Activated CD8-positive, alpha-beta memory T cell treated with anti-CD3 and anti-CD28 coated beads for 24 hours (primary cell): ENCODE measurements at regions not wholly inside any gene's neighbourhood (a gene's known extent, or its start where the extent isn't known, plus 50 kb on each side); places are given as distances from the start of the nearest gene placed in this dataset.

Experiments used
- DNase-seq: peaks from one replicate; pipeline ENCODE4 v3.0.0-alpha.2; 2020

DNA sequence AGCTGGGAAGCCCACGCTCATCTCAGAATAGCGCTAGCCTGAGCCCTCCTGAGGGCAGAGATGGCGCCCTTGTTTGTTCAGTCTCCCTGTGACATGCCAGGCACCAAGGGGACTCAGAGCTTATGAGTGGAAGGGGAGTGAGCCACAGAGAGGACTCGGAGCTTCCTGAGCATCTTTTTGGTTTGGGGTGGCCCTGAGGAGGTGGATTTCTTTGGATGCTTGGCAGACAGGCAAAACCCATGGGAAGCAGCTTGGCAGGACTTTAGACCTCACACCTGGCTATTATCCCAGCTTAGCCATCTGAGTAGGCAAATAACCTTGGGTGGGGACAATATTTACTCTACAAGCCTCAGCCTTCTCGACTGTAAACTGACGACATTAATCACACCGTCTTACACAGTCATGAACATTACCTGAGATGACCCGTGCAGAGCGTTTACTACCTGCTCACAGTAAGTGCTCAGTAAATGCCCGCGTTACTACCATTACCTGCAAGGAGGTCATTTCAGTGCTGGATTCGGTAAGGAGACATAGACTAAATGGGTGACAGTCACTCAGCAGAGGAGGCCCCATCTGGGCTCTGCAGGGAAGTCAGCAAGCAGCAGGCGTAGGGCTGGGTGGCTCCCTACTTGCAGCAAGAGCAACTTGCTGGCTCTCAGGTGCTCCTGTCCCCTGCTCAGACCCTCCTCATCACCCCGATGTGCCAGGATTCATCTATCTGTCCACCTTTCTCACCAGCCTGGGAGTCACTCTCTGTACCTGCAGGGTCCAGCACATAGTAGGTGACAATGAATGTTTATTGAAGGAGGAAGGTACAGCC, 54.9 kb downstream of the KLHDC7A start:
- DNase-seq: peak; percentile 42

DNA sequence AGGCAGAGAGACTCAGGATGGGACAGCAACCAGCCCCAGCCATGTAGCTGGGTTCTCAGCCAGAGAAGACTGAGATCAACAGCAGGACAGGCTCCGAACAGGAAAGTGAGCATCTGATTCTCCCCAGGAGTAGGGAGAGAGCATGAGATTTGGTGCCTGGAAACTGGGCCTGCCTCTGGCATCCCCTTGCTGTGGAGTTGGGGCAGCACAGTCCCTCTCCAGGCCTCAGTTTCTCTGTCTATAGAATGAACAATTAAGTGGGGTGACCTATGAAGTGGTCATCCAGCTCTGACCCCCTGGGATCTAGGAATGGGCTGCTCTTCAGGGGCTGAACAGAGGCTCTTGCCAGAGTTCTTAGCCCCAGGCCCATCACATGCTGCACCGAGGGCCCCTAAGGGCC, 55.6 kb downstream of the KLHDC7A start:
- no peak for DNase-seq

DNA sequence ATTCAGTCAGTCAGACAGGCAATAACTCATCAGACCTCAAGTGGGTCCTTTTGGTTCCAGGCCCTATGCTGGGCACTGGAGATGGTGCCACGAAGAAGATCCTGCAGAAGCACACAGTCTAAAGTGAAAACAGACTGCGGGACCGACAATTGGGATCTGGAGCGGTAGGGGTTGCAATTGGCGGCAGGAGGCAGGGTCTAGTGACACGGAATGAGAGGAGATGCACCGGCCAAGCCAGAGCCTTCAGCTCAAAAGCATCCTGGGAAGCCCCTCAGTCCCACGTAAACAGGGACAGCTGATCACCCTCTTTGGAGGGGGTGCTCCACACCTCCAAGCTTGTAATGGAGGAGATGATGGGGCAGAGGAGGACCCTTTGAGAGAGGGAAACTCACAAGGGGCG, 56.2 kb downstream of the KLHDC7A start:
- DNase-seq: peak; percentile 17

DNA sequence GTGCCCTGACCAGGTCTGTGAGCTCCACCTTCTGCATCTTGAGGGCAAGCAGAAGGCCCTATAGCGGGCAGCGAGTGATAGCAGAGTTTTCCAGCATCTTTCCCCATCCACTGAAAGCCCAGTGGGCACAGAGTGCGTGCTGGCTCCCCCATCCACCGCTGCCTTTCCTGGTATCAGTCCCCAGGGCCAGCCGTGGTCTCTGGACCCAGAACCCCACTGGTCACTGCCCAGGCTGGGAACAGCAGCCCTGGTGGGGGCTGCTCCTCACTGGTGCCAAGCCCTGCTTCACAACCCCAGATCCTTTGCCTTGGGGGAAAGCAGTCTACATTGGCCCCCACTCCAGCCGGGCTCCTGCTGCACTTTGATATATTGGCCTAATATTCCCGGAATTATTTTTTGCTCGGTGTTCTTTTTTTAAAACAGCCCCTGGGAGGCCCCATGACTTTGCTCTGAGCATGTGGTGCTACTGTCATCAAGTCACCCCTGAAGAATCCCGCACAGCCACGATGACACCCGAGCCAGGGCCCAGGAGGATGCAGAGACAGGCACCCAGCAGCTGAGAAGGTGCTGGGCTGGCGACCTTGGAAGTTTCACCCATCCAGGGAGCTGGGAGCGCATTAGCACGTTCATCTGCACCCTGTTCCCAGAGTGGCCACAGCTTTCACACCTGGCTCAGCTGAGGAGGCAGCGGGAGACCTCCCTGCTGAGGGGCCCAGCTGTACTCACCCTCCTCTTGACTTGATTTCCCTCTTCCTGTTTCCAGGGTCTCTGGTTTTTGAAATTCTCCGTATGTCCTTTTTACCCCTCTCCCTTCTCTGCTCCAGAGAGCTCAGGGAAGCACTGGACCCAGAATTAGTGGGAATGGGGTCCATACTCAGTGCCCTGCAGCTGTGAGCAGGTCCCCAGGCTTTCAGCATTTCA, 56.9 kb downstream of the KLHDC7A start:
- DNase-seq: peak; percentile 21

DNA sequence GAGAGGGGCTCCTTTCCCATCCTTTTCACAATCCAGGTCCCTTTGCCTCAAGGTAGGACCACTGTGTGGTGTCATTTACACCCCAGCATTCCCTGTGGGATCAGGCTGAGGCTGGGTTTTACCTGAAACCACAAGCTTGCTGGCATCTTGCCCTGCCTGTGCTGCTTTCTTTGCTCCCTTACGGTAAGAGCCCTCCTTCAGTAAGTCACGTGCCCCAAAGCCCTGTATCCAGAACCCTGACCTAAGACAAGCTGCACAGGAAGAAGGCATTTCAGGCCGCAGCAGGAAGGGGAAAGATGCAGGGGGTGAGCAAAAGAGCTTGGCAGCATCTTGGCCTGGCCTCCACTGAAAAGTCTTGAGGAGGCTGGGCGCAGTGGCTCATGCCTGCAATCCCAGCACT, 58.4 kb downstream of the KLHDC7A start:
- DNase-seq: peak; percentile 15

DNA sequence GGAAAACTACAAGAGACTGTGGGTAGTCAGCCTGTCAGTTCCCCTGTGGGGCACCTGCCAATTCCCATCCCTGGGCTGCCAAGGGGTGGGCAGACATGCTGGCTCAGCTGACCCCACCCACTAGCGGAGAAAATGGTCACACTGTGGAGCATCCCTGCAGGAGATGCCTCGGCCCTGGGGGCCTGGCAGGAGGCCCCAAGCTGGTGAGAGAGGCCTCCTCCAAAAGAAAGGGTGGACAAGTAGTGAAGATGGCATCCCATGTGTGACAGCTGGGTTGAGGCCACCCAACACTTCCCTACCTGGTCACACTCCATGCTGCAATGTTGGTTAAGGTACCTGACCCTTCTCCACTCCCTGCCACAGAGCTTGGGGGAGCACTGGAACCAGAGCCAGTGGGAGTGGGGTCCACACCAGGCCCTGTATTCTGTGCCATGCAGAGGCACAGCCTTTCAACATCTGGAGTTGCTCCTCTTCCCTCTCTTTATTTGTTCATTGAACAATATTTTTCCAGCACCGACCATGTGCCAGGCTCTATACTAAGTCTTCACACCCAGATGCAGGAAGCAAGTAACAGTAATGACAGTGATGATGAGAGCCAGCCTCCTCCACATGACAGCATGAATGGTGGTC, 59.5 kb downstream of the KLHDC7A start:
- DNase-seq: no peak

DNA sequence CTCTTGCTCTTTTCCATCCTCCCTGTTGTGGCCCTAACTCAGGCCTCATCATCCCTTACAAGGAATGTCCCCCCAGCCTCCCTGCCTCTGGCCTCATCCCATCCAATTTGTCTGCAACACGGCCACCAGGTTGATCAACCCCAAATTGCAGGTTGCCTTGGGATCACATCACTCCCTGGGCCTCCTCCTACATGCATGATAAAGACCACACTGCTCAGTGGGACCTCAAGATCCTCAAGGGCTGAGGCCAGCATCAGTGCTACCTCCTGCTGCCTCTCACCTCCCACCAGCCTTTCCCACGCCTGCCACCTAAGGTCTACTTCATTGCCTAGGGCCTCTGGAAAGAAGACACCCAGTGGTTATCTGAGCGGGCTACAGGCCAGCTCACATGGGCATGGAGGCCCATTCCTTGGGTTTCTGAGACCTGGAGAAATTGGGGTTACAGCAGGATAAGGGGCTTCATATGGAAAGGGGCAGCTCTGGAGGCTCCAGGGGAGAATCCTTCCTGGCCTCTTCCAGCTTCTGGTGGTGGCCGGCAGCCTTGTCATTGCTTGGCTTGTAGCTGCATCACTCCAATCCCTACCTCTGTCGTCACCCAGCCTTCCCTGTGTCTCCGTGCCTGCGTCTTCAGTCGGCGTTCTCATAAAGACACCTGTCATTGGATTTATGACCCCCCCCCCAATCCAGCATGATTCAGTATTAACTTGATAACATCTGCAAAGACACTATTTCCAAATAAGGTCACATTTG, 60.5 kb downstream of the KLHDC7A start:
- DNase-seq: no peak

DNA sequence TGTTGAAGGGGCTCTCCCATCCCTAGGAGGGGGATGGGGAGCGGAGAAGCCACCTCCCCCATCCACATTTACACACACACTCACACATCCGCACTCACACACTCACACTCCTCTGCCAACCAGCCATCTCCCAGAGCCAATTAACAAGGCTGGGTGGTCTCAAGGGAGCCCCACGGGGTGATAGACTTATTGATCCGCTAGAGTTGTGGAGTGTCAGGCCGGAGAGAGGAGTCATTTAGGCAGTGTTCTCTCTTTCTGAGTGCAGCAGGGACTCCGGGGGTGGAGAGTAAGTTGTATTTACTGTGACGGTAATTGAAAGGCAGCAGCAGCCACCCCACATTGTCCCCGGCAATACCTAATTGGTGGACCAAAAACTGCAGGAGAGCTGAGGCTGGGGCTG, 61.6 kb downstream of the KLHDC7A start:
- DNase-seq: no peak

DNA sequence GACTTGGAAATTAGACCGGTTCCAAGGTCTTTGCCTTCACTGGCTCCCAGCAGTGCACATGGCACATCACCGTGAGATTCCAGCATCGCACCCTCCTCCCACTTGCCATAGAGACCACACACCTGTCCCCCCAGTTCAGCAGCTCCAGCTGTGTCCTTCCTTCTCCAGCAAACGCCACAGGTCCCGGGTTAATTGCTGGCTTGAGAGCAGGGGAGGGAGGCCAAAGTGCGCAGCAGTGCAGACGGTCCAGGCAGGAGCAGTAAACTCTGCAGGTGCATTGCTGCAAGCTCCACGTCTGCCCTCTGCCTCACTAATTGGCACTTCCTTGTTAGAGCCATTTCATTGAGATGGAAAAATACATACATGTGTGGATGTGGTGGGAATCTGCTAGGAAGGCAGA, 65.3 kb downstream of the KLHDC7A start:
- DNase-seq: no peak

DNA sequence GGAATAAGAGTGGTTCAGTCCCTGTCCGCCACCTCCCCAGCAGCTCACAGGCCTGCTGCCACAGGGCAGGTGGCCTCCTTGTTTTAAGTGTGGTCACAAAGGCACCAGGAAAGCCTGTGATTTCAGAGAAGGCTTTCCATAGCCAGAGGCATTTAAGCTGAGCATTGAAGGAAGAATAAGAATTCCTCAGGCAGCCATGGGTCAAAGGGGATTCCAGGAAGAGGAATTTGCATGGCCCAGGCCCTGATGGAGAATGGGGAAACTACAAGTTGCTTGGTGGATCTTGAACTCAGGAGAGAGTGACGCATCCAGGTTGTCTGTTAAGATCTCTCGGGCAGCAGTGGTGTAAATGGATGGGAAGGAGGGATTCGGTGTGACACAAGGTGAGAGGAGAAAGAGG, 66.7 kb downstream of the KLHDC7A start:
- no peak for DNase-seq

DNA sequence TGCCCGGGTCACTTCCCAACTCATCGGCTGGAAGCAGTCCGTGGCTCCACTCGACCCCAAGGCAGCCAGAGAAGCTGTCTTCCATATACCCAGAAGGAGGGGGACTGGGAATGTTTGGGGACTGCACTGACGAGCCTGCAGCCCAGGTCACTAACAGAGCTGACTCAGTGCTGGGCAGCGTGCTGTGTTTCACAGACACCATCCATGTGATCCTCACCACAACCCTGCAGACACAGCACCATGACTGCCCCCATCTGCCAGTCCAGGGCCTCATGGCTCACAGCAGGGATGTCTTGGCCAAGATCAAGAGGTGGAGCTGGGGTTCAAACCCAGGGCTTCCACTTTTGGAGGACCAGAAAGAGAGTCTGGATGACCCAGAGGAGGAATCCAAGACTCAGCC, 67.9 kb downstream of the KLHDC7A start:
- DNase-seq: no peak

DNA sequence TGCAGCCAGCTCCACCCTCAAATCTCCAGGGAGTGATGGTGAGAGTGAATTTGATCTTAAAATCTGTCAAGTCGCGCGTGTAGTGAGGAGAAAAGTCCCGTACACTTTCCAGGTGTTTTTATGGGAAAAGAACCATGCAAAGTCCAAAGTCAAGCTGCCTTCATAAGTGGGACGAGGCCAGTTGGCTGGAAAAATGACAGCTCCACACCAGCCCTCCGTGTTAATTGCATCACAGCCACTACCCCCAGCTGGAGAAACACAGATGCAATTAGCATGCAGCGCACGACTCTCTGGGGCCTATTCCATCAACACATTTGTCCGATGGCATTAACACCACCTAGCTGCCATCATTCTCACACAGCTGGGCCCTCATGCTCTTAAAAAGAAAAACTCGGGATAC, 68.4 kb downstream of the KLHDC7A start:
- no peak for DNase-seq

DNA sequence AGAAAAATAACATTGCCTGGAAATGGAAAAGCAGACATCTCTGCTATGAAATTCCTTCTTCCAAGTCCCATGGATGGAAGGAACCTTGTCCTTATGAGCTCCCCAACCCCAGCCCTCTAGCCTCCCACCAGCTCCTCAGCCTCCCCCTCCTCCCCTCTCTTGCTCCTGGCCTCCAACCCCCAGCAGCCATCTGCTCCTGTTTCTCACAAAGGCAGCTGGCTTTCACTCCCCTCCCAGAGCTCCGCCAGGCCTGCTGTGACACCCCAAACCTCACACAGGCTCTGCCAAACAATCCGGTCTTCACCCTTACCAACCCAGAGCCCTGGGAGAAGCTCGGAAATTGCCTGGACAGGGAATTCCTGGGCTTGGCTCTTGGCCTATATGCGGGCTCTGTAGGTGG, 69.2 kb downstream of the KLHDC7A start:
- DNase-seq: no peak

DNA sequence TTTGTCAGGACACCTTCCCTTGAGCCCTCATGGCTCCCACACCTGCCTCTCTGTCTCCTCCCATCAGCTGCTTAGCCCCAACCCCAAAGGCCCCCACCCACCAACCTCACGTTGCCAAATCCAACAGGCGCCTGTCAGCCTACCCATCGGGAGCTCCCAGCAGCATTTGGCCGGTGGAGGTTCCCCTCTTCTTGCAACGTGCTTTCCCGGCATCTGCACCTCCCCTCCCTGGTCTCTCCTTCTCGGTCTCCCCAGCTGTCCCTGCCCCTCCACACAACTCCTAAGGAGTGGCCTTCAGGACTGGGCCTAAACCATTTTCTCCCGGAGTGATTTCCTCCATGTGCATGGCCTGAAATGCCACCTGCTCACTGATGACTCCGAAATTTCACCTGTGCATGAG, 71.9 kb downstream of the KLHDC7A start:
- DNase-seq: no peak

DNA sequence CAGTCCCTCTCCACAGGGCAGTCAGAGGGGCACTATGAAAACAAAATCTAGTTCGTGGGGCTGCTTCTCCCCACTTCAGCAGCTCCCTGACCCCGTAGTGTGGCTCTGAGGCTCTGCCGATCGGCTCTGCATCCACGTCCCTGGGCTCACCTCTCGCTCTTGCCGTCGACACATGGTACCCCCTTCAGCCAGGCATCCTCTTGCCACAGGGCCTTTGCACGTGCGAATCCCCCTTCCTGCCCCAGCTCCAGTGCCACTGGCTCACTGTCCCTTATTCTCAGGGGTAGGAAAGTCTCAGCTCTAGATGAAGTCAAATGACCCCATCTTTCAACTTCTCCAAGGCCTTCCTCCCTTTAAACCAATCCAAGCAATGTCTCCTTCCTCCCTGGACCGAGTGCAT, 72.7 kb downstream of the KLHDC7A start:
- no peak for DNase-seq

DNA sequence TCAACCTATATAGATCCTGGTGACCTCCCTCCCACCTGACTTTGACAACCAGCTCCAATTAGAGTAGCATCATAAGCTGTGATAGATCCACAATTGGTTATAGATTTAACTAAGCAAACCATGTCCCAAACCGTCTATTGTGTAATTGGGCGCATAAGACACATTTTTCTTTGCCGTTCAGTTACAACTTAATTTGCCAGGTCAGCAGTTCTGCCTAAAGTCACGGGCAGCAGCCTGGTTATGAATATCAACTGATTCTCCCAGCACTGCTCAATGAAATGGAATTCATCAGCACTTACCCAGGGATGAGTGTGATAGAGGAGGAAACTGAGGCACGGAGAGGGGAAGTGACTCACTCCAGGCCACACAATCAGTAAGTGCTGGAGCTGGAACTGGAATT, 73.4 kb downstream of the KLHDC7A start:
- no peak for DNase-seq

DNA sequence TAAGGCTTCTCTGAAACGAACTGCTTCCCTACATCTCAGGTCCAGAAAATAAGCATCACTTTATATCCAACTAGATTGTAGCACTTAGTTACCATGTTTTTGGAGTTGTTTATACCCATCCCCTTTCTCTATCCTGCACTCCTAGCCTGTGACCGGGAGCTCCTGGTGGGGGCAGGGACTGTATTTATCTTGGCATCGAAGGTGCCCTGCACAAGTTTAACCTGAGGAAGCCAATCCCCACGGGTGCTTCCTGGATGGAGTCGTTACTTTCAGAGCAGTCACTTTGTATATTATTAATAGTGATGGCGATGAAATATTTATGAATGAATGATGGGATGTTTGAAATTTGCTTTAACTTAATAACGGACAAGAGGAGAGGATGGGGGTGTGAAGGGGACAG, 73.9 kb downstream of the KLHDC7A start:
- no peak for DNase-seq

DNA sequence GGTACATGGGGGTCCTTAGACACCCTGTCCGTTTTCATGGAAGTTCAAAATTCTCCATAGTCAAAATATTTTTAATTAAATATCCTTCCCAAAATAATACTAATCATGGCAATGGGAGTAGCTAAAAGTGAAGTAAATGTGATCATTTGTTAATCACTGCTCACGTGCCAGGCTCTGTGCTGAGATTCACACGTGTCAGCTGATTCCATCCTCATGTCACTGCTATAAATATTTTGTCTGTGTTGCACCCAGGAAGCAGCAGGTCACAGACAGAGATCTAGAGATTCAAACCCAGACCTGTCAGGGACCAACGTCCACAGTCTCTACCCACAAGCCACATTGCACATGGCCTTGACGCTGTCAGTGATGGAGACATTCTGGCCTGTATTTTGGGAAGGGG, 74.3 kb downstream of the KLHDC7A start:
- DNase-seq: no peak

DNA sequence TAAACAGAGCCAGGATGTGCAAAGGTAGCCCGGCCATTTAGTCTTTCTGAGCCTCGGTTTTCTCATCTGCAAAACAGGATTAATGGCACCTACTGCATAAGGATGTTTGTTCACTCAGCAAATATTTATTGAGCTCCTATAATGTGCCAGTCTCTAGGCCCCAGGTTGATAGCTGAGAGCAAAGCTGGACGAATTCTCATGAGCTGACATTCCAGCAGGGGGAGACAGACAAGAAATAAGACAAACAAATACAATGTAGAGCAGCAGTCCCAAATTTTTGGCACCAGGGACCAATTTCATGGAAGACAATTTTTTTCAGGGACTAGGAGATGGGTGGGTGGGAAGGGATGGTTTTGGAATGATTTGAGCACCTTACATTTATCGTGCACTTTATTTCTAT, 74.3 kb upstream of the PAX7 start:
- no peak for DNase-seq

DNA sequence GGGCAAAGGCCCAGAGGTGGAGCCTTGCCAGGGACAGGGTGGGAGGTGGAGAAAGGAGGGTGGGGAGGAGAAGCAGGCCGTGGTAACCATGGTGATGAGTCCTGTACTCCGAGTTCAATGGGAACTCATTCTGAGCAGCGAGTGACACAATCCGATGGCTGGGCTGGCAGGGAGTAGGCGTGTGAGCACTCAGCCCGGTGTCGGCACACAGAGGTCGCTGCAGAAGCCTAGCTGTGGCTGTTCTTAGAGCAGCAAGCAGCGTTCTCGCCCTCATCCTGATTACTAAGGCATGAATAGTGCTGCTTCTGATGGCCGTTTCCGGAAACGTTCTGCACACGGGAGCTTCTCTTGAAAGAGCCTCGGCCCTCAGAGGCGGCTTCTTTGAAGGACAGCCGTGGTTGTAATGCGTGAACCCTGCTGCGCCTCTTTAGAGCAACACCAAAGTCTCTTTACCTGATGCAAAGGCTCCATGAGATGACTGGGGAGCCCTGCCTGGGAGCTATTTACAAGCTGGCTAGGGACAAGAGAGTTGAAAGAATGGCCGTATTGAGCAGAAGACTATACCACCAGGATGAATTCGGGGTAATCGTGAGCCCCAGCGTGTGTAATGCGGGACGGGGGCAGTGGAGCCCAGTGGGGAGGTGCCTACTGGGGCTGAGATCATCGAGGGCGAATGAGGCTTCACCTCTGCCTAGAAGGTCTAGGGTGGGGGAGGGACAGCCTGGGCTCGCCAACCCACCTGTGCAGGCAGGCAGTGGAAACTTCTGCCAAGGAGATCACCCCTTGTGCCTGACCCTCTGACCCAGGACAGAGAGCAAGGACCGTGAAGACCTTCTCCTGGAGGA, 72.8 kb upstream of the PAX7 start:
- DNase-seq: no peak

DNA sequence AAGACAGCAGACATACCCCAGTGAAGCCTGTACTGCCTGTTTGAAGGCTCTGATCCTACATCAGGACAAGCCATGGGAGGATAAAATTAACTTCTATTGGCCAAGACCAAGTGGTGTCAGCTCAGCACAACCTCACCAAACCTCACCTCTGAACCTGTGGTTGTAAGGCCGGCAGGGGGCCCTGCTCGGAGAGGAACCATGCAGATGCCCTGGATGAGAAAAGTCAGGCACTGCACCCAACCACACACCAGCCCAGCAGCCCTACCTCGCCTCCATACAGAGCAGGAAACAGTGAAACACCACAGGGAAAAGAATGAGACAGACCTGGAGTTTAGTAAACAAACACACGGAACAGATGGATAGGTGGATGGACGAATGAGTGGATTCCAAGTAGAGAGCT, 70.0 kb upstream of the PAX7 start:
- DNase-seq: no peak

DNA sequence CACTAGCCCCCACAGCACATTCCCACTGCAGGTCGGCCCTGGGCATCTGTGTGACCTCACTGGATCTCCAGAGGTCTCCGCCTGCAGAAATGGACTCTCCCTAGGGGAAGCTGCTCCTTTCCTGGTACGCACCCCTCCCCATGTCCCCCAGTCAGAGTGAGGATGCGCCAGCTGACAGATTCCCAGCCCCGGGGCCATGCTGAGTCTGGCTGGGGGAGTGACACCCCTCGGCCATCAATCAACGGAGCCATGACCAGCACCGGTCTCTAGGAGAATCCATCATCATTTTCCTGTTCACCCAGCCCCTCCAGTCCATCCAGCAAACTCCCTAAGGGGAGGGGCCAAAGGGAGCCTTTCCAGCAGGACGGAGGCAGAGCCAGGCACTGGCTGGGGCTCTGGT, 68.7 kb upstream of the PAX7 start:
- DNase-seq: no peak
